ENCODE measurements at regions not wholly inside any gene's neighbourhood (a gene's known extent, or its start where the extent isn't known, plus 50 kb on each side); places are given as distances from the start of the nearest gene placed in this dataset.
"Not testable (repeated sequence)": the region's sequence is repeated elsewhere in the genome, so short reads cannot be mapped to it uniquely, and the experiment has no call there.

GRCh38 chr4:71081192-71081591, 87.7 kb downstream of the DCK start:
- DNase-seq (ENCODE audit: low spot score) = no peak

DNA sequence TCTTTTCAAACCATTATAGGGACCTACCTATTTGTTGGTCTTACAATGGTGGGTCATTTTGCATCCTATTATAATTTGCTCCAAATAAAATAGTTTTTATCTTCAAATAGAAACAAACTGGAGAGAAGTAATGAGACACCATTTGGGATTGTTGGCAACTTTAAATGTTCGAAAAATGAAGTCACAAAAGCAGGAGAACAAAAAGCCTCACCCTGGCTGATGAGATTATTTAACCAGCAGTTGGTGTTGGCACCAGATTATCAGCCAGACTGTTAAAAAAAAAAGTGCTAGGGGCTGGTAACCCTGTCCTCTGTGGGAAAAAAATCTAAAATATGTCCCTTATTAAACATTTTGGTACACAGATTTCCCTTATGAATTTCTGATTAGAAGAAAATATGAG, 100.3 kb downstream of the DCK start:
- no peak for DNase-seq (ENCODE audit: low spot score)

GRCh38 chr4:71094201-71094600, 100.8 kb downstream of the DCK start:
- no peak for DNase-seq (ENCODE audit: low spot score)

GRCh38 chr4:71095141-71095540, 101.7 kb downstream of the DCK start:
- no peak for DNase-seq (ENCODE audit: low spot score)

DNA sequence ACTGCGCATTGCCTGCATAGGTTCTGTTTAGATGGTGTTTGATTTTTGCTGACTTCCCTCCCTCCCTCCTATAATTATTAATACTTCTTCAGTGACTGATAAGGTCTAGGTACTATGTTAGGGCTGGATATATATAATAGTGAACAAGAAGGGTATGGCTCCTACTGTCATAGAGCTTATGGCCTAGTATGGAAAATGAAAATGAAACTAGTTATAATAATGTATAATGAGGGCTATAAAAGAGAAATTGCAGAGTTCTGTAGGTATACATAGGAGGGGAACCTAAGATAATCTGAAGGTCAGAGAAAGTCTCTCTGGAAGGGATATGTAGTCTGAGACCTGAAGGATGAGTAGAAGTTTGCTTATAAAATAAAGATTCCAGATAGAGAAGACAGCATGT, 102.1 kb downstream of the DCK start:
- no peak for DNase-seq (ENCODE audit: low spot score)

GRCh38 chr4:71107726-71108125, 114.3 kb downstream of the DCK start:
- DNase-seq (ENCODE audit: low spot score) = no peak

DNA sequence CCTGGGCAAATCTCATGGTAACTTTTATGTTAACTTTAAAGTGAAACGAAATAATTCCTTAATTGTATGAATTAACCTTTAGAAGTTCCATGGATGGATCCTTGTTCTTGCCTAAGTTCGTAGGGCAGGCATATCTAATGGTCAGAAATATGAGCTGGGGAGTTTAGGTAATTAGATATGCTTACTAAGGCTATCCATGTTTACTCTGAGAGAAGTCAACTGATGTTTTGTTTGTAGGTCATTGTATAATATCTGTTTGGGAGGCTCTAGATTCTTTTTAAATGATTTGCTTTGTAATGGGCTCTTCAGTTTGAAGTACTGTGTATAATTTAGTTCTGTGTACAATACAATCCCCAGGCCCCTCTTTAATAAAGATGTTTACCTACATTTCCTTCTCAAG, 117.0 kb downstream of the DCK start:
- no peak for DNase-seq (ENCODE audit: low spot score)

GRCh38 chr4:71111133-71111532, 117.7 kb downstream of the DCK start:
- DNase-seq (ENCODE audit: low spot score) = not testable (repeated sequence)

GRCh38 chr4:71113294-71113693, 119.8 kb downstream of the DCK start:
- DNase-seq (ENCODE audit: low spot score) = no peak

DNA sequence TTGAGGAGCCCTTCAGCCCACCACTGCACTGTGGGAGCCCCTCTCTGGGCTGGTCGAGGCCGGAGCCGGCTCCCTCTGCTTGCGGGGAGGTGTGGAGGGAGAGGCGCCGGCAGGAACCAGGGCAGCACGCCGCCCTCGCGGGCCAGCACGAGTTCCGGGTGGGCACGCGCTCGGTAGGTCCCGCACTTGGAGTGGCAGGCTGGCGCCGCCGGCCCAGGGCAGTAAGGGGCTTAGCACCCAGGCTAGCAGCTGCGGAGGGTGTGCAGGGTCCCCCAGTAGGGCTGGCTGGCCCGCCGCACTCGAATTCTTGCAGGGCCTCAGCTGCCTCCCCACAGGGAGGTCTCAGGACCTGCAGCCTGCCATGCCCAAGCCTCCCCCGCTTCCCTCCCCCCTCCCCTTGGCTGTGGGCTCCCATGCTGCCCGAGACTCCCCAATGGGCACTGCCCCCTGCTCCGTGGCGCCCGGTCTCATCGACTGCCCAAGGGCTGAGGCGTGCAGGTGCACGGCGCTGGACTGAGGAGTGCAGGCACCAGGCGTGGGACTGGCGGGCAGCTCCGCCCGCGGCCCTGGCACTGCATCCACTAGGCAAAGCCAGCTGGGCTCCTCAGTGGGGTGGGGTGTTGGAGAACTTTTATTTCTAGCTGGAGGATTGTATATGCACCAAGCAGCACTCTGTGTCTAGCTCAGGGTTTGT, 127.5 kb downstream of the DCK start:
- no peak for DNase-seq (ENCODE audit: low spot score)

GRCh38 chr4:71123951-71124350, 130.5 kb downstream of the DCK start:
- DNase-seq (ENCODE audit: low spot score) = no peak

GRCh38 chr4:71125137-71125536, 131.7 kb downstream of the DCK start:
- DNase-seq (ENCODE audit: low spot score) = no peak

- DNase-seq (ENCODE audit: low spot score) = peak; percentile 57
Observed at GRCh38 chr4:71126719-71127118, 133.3 kb downstream of the DCK start.

GRCh38 chr4:71130827-71131603, 137.6 kb downstream of the DCK start:
- peak; percentile 82 for DNase-seq (ENCODE audit: low spot score)

GRCh38 chr4:71132486-71132885, 139.0 kb downstream of the DCK start:
- no peak for DNase-seq (ENCODE audit: low spot score)

DNA sequence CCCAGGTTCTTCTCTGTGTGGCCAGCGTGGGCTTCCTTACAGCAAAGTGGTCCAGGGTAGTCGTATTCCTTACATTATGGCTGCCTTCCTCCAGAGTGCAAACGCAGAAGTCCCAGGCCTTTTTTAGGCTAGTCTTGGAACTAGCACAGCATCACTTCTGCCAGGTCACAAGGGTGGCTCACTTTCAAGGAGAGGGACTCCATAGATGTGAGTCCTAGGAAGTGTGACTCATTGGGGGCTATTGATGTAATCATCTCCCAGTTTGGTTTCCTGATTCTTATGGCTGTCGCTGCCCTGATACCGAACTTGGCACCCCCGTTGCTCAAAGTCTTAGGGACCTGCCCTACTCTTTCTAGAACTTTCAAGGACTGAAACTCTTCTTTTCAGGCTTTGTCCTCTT, 140.0 kb downstream of the DCK start:
- DNase-seq (ENCODE audit: low spot score) = peak; percentile 43

GRCh38 chr4:71136071-71136470, 142.6 kb downstream of the DCK start:
- DNase-seq (ENCODE audit: low spot score) = no peak

DNA sequence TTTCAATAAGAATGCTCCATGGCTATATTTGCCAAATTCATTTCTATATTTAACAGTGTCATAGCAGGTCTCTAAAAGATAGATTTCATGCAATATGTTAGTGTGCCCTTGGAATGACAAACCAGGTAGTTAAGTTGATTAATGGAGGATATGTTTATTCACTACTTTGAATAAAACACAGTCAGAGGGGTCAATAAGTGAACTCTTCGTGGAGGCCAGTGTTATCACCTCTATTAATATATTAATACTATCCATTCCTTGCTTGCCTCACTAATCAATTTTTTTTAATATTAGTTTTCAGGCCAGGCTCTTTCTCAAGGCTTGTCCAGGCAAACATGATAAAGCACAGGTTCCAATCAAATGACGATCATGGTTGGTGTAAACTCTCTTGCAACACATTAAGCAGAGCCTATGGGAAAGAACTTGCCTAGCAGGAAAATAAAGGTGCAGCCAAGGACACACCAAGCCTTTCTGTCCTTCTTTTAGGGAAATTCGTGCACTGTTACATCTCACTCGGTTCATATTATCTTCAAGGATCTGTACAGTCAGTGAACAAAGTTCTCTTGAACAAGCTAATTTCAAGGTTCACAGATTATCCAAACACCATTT, 144.7 kb downstream of the DCK start:
- no peak for DNase-seq (ENCODE audit: low spot score)

- DNase-seq (ENCODE audit: low spot score) = no peak
Observed at GRCh38 chr4:71140563-71140962, 147.1 kb downstream of the DCK start.

DNA sequence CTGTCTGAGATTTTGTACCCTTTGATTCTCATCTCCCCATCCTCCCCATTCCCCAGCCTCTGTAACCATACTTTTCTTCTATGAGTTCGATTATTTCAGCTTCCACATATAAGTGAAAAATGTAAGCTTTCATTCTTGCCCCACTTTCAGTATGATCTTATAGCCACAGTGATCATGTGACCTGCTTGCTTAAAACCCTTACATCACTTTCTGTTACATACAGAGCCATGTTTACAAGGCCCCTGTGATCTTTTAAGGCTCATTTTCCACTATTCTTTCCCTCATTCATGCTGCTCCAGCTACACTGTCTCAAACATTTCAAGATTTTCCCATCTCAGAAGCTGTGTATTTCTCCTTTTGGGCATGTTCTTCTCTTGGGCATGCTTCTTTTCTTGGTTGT, 147.7 kb downstream of the DCK start:
- no peak for DNase-seq (ENCODE audit: low spot score)

DNA sequence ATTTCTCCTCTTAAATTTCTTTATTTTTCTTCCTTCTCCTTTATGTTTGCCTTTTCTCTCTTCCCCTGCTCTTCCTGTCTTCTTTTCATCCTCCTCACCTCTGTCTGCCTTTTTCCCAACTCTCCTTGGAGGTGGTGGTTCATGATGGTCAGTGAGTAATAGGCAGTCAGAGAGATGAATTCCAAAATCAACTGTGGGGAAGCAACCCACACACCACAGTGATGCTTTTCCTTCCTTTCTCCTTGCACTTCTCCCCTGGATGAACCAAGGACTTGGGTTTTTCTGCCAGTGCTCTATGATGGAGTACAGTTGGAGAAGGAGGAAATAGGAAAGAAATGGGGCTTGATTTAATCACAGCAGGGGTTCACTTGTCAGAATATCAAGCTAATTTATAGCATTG, 153.8 kb downstream of the DCK start:
- DNase-seq (ENCODE audit: low spot score) = no peak

GRCh38 chr4:71148545-71148944, 155.1 kb downstream of the DCK start:
- no peak for DNase-seq (ENCODE audit: low spot score)

GRCh38 chr4:71151054-71151453, 157.6 kb downstream of the DCK start:
- DNase-seq (ENCODE audit: low spot score) = no peak
